Sigmoid colon (tissue), 4 donors: ENCODE measurements at regions not wholly inside any gene's neighbourhood (a gene's known extent, or its start where the extent isn't known, plus 50 kb on each side); places are given as distances from the start of the nearest gene placed in this dataset.

ENCODE experiments used
- EP300 ChIP-seq, 4 donors: sonication (generic); formaldehyde crosslinking; IDR thresholded peaks; one replicate each; pipeline ENCODE4 v1.6.1; 2017; ENCODE audit warnings: antibody characterized with exemption in 4 of 4
- TF ChIP-seq, protein P1 (sequence below), 4 experiments: fragments of 450-650 bp in 3 of 4; fragments of 200-600 bp in 1 of 4; IDR thresholded peaks; one replicate each; pipeline ENCODE4 v1.5.1; 2016 to 2019; ENCODE audit warnings: antibody characterized with exemption in 4 of 4, mild to moderate bottlenecking in 3 of 4, moderate library complexity in 2 of 4

DNA sequence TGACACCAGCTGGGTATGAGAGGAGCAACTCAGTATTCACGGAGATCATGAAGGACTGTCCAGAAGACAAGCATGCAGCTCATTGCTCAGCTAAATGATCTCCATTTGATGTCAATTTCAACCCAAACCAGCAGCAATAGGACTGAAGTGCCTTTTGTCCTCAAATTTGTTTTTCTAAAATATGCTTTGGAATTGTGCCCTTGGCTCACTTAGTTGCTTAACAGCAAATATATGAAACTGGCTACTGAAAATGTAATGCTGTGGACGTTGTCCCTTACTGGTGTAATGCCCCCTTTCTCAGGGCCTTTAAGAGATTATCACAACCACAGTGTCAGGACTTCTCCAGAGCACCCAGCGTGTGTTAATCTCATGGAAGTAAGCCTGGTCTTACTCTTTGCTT lies 236.2 kb downstream of the SKIDA1 start:
- TF ChIP-seq, protein P1, sequence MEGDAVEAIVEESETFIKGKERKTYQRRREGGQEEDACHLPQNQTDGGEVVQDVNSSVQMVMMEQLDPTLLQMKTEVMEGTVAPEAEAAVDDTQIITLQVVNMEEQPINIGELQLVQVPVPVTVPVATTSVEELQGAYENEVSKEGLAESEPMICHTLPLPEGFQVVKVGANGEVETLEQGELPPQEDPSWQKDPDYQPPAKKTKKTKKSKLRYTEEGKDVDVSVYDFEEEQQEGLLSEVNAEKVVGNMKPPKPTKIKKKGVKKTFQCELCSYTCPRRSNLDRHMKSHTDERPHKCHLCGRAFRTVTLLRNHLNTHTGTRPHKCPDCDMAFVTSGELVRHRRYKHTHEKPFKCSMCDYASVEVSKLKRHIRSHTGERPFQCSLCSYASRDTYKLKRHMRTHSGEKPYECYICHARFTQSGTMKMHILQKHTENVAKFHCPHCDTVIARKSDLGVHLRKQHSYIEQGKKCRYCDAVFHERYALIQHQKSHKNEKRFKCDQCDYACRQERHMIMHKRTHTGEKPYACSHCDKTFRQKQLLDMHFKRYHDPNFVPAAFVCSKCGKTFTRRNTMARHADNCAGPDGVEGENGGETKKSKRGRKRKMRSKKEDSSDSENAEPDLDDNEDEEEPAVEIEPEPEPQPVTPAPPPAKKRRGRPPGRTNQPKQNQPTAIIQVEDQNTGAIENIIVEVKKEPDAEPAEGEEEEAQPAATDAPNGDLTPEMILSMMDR (IDR thresholded peaks at IDR 0.05) = no peak
- no peak for TF ChIP-seq EP300 (IDR thresholded peaks at IDR 0.05)
